BE2C (cell line): ENCODE measurements at regions not wholly inside any gene's neighbourhood (a gene's known extent, or its start where the extent isn't known, plus 50 kb on each side); places are given as distances from the start of the nearest gene placed in this dataset.

ENCODE experiments used
- DNase-seq: peaks from one replicate; pipeline ENCODE4 v3.0.0-alpha.2; 2020
- H3K27me3 ChIP-seq: fragments of 250-450 bp; sonication (Bioruptor Pico); 2 replicates; pipeline ENCODE4 v1.5.1; 2020; ENCODE audit warnings: mild to moderate bottlenecking
- H3K36me3 ChIP-seq: fragments of 250-450 bp; sonication (Bioruptor Pico); 2 replicates; pipeline ENCODE4 v1.5.1; 2020; ENCODE audit warnings: mild to moderate bottlenecking
- H3K4me1 ChIP-seq: fragments of 250-450 bp; sonication (Bioruptor Pico); 2 replicates; pipeline ENCODE4 v1.5.1; 2020
- H3K4me3 ChIP-seq: 2 replicates; pipeline ENCODE4 v1.5.1; 2011; ENCODE audit warnings: low read depth, low read length
- H3K9me3 ChIP-seq: fragments of 250-450 bp; sonication (Bioruptor Pico); 2 replicates; pipeline ENCODE4 v1.5.1; 2020
- TF ChIP-seq, protein P1 (sequence below): IDR thresholded peaks from 2 replicates; pipeline ENCODE4 v1.5.1; 2012; ENCODE audit warnings: mild to moderate bottlenecking, low read depth, low read length

- H3K36me3 ChIP-seq, result no peaks in the 10 kb centered on the region
- DNase-seq, result no peak
- no peak overlapping the region for H3K4me3 ChIP-seq
- TF ChIP-seq, protein P1, sequence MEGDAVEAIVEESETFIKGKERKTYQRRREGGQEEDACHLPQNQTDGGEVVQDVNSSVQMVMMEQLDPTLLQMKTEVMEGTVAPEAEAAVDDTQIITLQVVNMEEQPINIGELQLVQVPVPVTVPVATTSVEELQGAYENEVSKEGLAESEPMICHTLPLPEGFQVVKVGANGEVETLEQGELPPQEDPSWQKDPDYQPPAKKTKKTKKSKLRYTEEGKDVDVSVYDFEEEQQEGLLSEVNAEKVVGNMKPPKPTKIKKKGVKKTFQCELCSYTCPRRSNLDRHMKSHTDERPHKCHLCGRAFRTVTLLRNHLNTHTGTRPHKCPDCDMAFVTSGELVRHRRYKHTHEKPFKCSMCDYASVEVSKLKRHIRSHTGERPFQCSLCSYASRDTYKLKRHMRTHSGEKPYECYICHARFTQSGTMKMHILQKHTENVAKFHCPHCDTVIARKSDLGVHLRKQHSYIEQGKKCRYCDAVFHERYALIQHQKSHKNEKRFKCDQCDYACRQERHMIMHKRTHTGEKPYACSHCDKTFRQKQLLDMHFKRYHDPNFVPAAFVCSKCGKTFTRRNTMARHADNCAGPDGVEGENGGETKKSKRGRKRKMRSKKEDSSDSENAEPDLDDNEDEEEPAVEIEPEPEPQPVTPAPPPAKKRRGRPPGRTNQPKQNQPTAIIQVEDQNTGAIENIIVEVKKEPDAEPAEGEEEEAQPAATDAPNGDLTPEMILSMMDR, result no peak
- no peaks in the 10 kb centered on the region for H3K27me3 ChIP-seq
- H3K9me3 ChIP-seq, result no peaks in the 10 kb centered on the region
- H3K4me1 ChIP-seq, result no peaks in the 10 kb centered on the region
Observed at GRCh38 chr3:78048698-78049097, 1008.8 kb downstream of the ROBO2 start.

DNA sequence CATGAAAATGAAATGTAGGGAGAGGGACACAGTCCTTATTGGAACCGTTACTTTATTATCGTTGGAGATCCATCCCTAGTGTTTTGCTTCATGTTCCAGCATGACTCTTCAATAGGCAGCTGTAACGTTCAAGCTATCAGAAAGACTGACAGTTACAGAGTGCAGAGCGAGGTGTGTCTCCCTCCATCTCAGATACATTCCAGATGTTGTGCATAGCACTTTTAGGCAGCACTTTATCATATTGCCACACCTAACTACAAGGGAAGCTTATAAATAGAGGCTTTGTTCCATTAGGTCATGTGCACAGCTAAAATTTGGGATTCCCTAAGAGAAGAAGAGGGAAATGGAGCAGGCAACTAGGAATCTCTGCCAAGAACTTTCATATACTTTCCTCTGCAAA is 1009.6 kb downstream of the ROBO2 start:
- Histone ChIP-seq H3K4me3 (no peak overlapping the region), H3K9me3 (no peaks in the 10 kb centered on the region), H3K36me3 (no peaks in the 10 kb centered on the region), H3K4me1 (no peaks in the 10 kb centered on the region), H3K27me3 (no peaks in the 10 kb centered on the region)
- TF ChIP-seq, protein P1, result no peak
- no peak for DNase-seq

GRCh38 chr3:78050276-78051065 is 1010.6 kb downstream of the ROBO2 start:
- Histone ChIP-seq H3K9me3 (no peaks in the 10 kb centered on the region; the same call in 1 of the 2 replicates), H3K36me3 (no peaks in the 10 kb centered on the region), H3K4me3 (no peak overlapping the region), H3K27me3 (no peaks in the 10 kb centered on the region), H3K4me1 (no peaks in the 10 kb centered on the region)
- DNase-seq, result no peak
- TF ChIP-seq, protein P1, result no peak

DNA sequence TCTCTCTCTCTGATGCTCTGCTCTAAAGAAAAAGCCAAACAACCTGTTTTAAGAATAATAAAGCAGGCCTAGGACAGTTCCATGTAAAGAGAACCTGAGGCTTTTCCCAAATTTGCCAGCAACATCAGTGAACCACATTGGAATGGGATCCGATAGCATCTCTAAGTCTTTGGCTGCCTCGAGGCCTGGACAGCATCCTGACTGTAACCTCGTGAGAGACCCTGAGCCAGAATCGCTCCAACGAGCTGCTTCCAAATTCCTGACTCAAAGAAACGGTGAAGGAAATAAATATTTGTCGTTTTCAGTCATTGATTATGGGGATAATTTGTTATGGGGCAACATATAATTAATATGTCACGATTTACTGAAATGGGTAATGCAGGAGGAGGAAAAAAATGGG is 1012.8 kb downstream of the ROBO2 start:
- Histone ChIP-seq H3K9me3 (no peaks in the 10 kb centered on the region; the same call in 1 of the 2 replicates), H3K4me3 (no peak overlapping the region), H3K27me3 (no peaks in the 10 kb centered on the region), H3K36me3 (no peaks in the 10 kb centered on the region), H3K4me1 (no peaks in the 10 kb centered on the region)
- DNase-seq, result no peak
- TF ChIP-seq, protein P1, result no peak

- DNase-seq, result no peak
- Histone ChIP-seq H3K27me3 (no peaks in the 10 kb centered on the region), H3K4me1 (no peaks in the 10 kb centered on the region), H3K36me3 (no peaks in the 10 kb centered on the region), H3K4me3 (no peak overlapping the region), H3K9me3 (no peaks in the 10 kb centered on the region)
- TF ChIP-seq, protein P1, result peak; percentile 23; the same call in 1 of the 2 replicates
Observed at GRCh38 chr3:78066287-78066686, 1026.4 kb downstream of the ROBO2 start.

GRCh38 chr3:78070188-78070587 is 1030.3 kb downstream of the ROBO2 start:
- DNase-seq, result no peak
- Histone ChIP-seq H3K36me3 (no peaks in the 10 kb centered on the region), H3K4me3 (no peak overlapping the region), H3K9me3 (no peaks in the 10 kb centered on the region), H3K4me1 (no peaks in the 10 kb centered on the region), H3K27me3 (no peaks in the 10 kb centered on the region)
- TF ChIP-seq, protein P1, result no peak
